Tibial nerve (tissue), 4 donors: ENCODE measurements at regions not wholly inside any gene's neighbourhood (a gene's known extent, or its start where the extent isn't known, plus 50 kb on each side); places are given as distances from the start of the nearest gene placed in this dataset.

ENCODE experiments used
- DNase-seq, 2 donors: peaks; one replicate each; pipeline ENCODE4 v3.0.0-alpha.2; 2019; ENCODE audit warnings: low spot score in 2 of 2
- H3K27ac ChIP-seq, 4 donors: fragments of 200-600 bp; sonication (generic) in 3 of 4; one replicate each; pipeline ENCODE4 v1.5.1; 2017 to 2019; ENCODE audit warnings: mild to moderate bottlenecking in 1 of 4
- H3K27me3 ChIP-seq, 2 donors: fragments of 200-600 bp; sonication (generic) in 1 of 2; one replicate each; pipeline versions ENCODE4 v1.5.1 to v1.6.0; 2017 to 2019
- H3K36me3 ChIP-seq, 3 donors: fragments of 200-600 bp; sonication (generic); one replicate each; pipeline ENCODE4 v1.5.1; 2018 to 2019
- H3K4me1 ChIP-seq, 4 donors: fragments of 200-600 bp; sonication (generic) in 3 of 4; one replicate each; pipeline ENCODE4 v1.5.1; 2017 to 2019
- H3K4me3 ChIP-seq, 4 donors: fragments of 200-600 bp; sonication (generic) in 3 of 4; one replicate each; pipeline ENCODE4 v1.5.1; 2017 to 2019; ENCODE audit warnings: mild to moderate bottlenecking in 1 of 4, moderate library complexity in 1 of 4
- H3K9me3 ChIP-seq, 4 donors: fragments of 200-600 bp; sonication (generic) in 3 of 4; one replicate each; pipeline ENCODE4 v1.5.1; 2017 to 2019
- EP300 ChIP-seq, 2 donors: sonication (generic); formaldehyde crosslinking; IDR thresholded peaks; one replicate each; pipeline ENCODE4 v1.6.1; 2017; ENCODE audit warnings: antibody characterized with exemption in 2 of 2, mild to moderate bottlenecking in 1 of 2
- POLR2A ChIP-seq, 2 donors: fragments of 450-650 bp; IDR thresholded peaks; one replicate each; pipeline ENCODE4 v1.6.1; 2017; ENCODE audit warnings: antibody characterized with exemption in 2 of 2, mild to moderate bottlenecking in 2 of 2, moderate library complexity in 2 of 2
- WGBS, 2 donors: methylation state at CpG; one replicate each; pipeline ENCODE4 v1.1.5; 2018; 5-methylcytosine and 5-hydroxymethylcytosine counted together
- TF ChIP-seq, protein P1 (sequence below), 5 experiments: fragments of 200-600 bp in 3 of 5; fragments of 450-650 bp in 2 of 5; sonication (generic) in 3 of 5; IDR thresholded peaks; one replicate each; pipeline ENCODE4 v1.5.1; 2016 to 2019; ENCODE audit warnings: antibody characterized with exemption in 5 of 5, mild to moderate bottlenecking in 3 of 5, moderate library complexity in 2 of 5

DNA sequence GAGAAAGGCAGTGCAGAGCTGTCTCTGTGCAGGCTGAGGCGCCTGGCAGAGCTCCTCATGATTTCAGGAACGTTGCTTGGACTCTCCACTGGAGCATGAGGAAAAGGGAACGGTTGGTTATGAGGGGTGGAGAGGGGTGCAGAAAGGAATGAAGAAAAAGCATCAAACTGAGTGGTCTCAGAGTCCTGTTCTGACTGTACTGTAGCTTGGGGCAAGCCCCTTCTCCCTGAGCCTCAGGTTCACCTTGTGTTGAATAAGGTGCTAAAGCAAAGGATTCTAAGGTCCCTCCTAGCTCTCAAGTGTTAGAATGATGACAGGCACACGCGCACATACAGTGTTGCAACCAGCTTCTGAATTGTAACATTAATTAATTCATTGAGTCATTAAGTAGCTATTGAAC lies 125.2 kb upstream of the PARP11 start:
- H3K4me3 ChIP-seq: no peak overlapping the region
- 85 to 89% methylated on average over 5 of the region's 5 CpGs for WGBS, 2 donors
- TF ChIP-seq, protein P1, sequence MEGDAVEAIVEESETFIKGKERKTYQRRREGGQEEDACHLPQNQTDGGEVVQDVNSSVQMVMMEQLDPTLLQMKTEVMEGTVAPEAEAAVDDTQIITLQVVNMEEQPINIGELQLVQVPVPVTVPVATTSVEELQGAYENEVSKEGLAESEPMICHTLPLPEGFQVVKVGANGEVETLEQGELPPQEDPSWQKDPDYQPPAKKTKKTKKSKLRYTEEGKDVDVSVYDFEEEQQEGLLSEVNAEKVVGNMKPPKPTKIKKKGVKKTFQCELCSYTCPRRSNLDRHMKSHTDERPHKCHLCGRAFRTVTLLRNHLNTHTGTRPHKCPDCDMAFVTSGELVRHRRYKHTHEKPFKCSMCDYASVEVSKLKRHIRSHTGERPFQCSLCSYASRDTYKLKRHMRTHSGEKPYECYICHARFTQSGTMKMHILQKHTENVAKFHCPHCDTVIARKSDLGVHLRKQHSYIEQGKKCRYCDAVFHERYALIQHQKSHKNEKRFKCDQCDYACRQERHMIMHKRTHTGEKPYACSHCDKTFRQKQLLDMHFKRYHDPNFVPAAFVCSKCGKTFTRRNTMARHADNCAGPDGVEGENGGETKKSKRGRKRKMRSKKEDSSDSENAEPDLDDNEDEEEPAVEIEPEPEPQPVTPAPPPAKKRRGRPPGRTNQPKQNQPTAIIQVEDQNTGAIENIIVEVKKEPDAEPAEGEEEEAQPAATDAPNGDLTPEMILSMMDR (IDR thresholded peaks at IDR 0.05): no peak
- TF ChIP-seq EP300 (IDR thresholded peaks at IDR 0.05) (no peak), POLR2A (IDR thresholded peaks at IDR 0.05) (no peak)
- H3K4me1 ChIP-seq: no peaks in the 10 kb centered on the region
- no peaks in the 10 kb centered on the region for H3K27me3 ChIP-seq
- no peak overlapping the region for H3K27ac ChIP-seq
- DNase-seq: no peak
- H3K36me3 ChIP-seq: no peaks in the 10 kb centered on the region
- no peaks in the 10 kb centered on the region for H3K9me3 ChIP-seq

DNA sequence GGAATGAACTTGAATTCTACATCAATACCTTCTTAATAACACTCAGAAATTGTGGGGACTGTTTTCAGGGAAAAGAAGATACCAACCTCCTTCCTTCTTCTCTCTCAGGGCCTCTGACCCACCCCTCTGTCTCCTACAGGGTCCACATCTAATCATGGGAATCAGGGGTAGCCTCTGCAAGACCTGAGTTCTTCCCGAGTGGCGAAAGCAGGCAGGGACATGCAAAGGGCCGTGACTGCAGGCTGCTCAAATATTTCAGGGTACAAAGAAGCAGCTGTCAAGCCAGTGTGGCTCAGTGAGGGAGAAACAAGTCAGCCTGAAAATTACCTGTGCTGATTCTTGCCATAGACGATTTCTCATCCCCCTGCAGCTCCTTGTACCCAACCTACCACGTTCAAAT lies 123.1 kb upstream of the PARP11 start:
- no peaks in the 10 kb centered on the region for H3K27me3 ChIP-seq
- whole genome bisulfite sequencing, 2 donors: 69 to 72% methylated on average over 5 of the region's 5 CpGs
- no peaks in the 10 kb centered on the region for H3K36me3 ChIP-seq
- no peaks in the 10 kb centered on the region for H3K9me3 ChIP-seq
- H3K4me1 ChIP-seq: no peaks in the 10 kb centered on the region
- DNase-seq: no peak
- no peak overlapping the region for H3K27ac ChIP-seq
- no peak overlapping the region for H3K4me3 ChIP-seq
- no peak for TF ChIP-seq EP300 (IDR thresholded peaks at IDR 0.05)

DNA sequence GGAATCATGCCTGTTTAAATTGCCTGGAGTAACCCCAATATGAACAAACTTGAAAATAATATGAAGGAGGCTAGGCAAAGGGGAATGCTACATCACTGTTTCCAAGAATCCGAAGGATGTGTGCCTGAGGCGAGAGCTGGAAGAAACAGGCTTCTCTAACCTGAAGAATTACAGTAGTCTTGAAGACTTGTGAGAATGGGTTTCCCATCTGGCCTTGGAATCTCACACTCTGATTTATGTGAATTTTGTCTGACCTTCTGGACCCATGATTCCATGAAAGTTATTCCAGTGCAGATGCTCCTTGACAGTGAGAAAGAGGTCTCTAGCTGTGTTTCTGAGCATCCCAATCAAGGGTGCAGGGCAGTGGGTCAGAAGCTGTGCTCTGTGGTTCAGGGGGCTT lies 122.1 kb upstream of the PARP11 start:
- 80 to 85% methylated on average over 2 of the region's 2 CpGs for WGBS, 2 donors
- no peaks in the 10 kb centered on the region for H3K27me3 ChIP-seq

DNA sequence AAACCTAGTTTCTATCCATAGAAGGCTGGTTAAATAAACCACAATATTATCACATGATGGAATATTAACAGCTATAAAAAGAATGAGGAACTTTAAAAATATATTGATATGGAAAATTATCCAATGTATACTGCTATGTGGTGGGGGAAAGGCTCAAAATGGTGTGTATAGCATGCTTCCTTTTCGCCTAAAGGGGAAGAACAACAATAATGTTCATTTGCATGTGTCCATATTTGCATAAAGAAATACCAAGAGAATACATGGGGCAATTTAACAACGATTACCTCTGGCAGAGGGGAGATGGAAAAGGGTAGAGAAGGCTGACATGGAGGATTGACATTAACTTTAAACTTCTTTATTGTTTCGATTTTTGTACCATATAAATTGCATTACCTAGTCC lies 121.3 kb upstream of the PARP11 start:
- Histone ChIP-seq H3K36me3 (no peaks in the 10 kb centered on the region), H3K27me3 (no peaks in the 10 kb centered on the region), H3K9me3 (no peaks in the 10 kb centered on the region), H3K4me1 (no peaks in the 10 kb centered on the region), H3K27ac (no peak overlapping the region), H3K4me3 (no peak overlapping the region)
- TF ChIP-seq POLR2A (IDR thresholded peaks at IDR 0.05): no peak
- WGBS, 2 donors: 81% methylated on average over 3 of the region's 3 CpGs
- no peak for DNase-seq

More for the DNA sequence above, 122.1 kb upstream of the PARP11 start:
- no peak overlapping the region for H3K27ac ChIP-seq
- no peak overlapping the region for H3K4me3 ChIP-seq
- H3K4me1 ChIP-seq: no peaks in the 10 kb centered on the region
- no peaks in the 10 kb centered on the region for H3K9me3 ChIP-seq
- no peak for TF ChIP-seq EP300 (IDR thresholded peaks at IDR 0.05)
- TF ChIP-seq POLR2A (IDR thresholded peaks at IDR 0.05): no peak
- TF ChIP-seq, protein P1 (IDR thresholded peaks at IDR 0.05): no peak
- no peak for DNase-seq
- no peaks in the 10 kb centered on the region for H3K36me3 ChIP-seq

DNA sequence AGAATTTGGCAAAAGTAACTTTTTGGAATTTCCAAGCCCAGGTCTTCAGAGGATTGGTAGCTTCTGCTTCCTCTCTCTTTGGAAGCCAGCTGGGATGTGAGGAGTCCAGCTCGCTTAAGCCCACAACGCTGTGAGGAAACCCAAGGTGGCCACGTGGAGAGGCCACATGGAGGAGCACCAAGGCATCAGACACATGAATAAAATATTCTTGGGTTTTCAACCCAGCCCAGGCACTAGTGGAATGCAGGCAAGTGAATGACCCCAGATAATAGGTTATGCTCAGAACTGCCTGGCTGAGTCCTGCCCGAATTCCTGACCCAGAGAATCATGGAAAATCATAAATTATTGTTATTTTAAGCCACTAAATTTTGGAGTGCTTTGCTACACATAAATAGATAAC lies 119.7 kb upstream of the PARP11 start:
- no peaks in the 10 kb centered on the region for H3K27me3 ChIP-seq
- no peaks in the 10 kb centered on the region for H3K9me3 ChIP-seq
- 48 to 56% methylated on average over 4 of the region's 4 CpGs for WGBS, 2 donors
- H3K4me3 ChIP-seq: no peak overlapping the region
- no peak overlapping the region for H3K27ac ChIP-seq
- TF ChIP-seq POLR2A (IDR thresholded peaks at IDR 0.05) (no peak), EP300 (IDR thresholded peaks at IDR 0.05) (no peak)
- TF ChIP-seq, protein P1 (IDR thresholded peaks at IDR 0.05): no peak
- no peak for DNase-seq
- no peaks in the 10 kb centered on the region for H3K36me3 ChIP-seq
- H3K4me1 ChIP-seq: no peaks in the 10 kb centered on the region

DNA sequence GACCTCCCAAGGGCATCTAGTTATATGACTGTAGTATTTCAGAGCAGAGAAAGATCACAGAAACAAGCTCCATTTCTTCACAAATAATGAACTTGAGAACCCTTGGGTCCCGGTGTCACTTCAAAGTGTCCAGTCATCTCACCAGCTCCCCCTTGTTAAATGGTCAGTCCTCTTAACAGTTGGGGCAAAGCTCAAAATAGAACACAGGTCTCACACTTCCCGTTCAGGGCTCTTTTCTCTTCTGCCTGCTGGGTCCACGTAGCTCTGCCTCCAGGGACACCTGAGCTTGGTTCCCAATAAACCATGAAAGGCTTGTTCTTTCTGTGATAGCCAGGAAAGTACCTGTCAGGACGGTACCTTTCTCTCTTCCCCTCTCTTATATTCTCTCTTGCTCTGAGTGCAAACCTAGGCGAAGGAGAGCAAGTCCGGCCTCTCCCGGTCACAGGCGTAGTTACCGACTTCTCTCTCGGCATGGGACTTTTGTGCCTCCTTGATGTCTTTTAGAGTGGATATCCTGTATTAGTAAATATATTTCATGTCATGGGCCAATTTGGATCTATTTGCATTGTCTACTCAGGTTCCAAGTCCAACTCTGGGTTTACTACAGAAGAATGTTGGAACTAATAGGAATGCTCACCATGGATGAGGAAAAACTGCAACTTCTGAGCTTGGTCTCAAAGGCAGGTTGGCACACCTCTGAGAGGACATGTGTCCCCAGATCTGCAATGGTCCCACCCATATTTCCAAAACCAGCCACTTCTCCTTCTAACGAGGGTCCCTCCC lies 118.8 kb upstream of the PARP11 start:
- no peaks in the 10 kb centered on the region for H3K9me3 ChIP-seq
- H3K4me3 ChIP-seq: no peak overlapping the region
- no peaks in the 10 kb centered on the region for H3K27me3 ChIP-seq
- TF ChIP-seq, protein P1 (IDR thresholded peaks at IDR 0.05): no peak
- no peaks in the 10 kb centered on the region for H3K4me1 ChIP-seq
- no peaks in the 10 kb centered on the region for H3K36me3 ChIP-seq
- WGBS, 2 donors: 89% methylated on average over 11 of the region's 11 CpGs
- H3K27ac ChIP-seq: no peak overlapping the region
- DNase-seq: no peak
